Adrenal gland (tissue), 9 donors: ENCODE measurements at regions not wholly inside any gene's neighbourhood (a gene's known extent, or its start where the extent isn't known, plus 50 kb on each side); places are given as distances from the start of the nearest gene placed in this dataset.

Source experiments
- DNase-seq, 7 donors: peaks; one replicate each; pipeline ENCODE4 v3.0.0-alpha.2; 2019 to 2020
- H3K27ac ChIP-seq, 5 donors: fragments of 200-600 bp; sonication (generic) in 4 of 5; 1 replicate in 3 of 5; 2 replicates in 2 of 5; pipeline versions ENCODE4 v1.5.1 to v1.8.0; 2016 to 2020; ENCODE audit warnings: mild to moderate bottlenecking in 1 of 5
- H3K27me3 ChIP-seq: fragments of 200-600 bp; 2 replicates; pipeline ENCODE4 v1.8.0; 2021
- H3K36me3 ChIP-seq, 2 donors: fragments of 200-600 bp; replicated peaks in 1 of 2; 1 replicate in 1 of 2; 2 replicates in 1 of 2; pipeline versions ENCODE4 v1.5.1 to v1.8.0; 2018 to 2022
- H3K4me1 ChIP-seq, 2 donors: fragments of 200-600 bp; replicated peaks in 1 of 2; 1 replicate in 1 of 2; 2 replicates in 1 of 2; pipeline versions ENCODE4 v1.5.1 to v1.8.0; 2018 to 2021
- H3K4me3 ChIP-seq, 4 donors: fragments of 200-600 bp; sonication (generic) in 3 of 4; one replicate each; pipeline ENCODE4 v1.5.1; 2016 to 2018
- H3K9me3 ChIP-seq, 3 donors: fragments of 200-600 bp; sonication (generic) in 1 of 3; replicated peaks in 1 of 3; 1 replicate in 2 of 3; 2 replicates in 1 of 3; pipeline versions ENCODE4 v1.5.1 to v1.8.0; 2016 to 2021
- POLR2A ChIP-seq, 2 donors: fragments of 450-650 bp; IDR thresholded peaks; one replicate each; pipeline ENCODE4 v1.6.1; 2017; ENCODE audit warnings: antibody characterized with exemption in 2 of 2, mild to moderate bottlenecking in 2 of 2, moderate library complexity in 1 of 2
- WGBS, 4 donors: extraction: QIAGEN DNeasy Blood & Tissue Kit in 2 of 4; methylation state at CpG; one replicate each; pipeline versions ENCODE4 v1.1.5 to v1.1.7; 2013 to 2017; 5-methylcytosine and 5-hydroxymethylcytosine counted together
- intact Hi-C, 2 donors: fragments of 100-400 bp; cut with DNase I; formaldehyde crosslinking; loops; one replicate each; pipeline versions ENCODE4 v1.14.1 to v1.15.0; 2022 to 2023
- TF ChIP-seq, protein P1 (sequence below), 6 experiments: fragments of 450-650 bp in 4 of 6; fragments of 200-600 bp in 2 of 6; sonication (generic) in 1 of 6; IDR thresholded peaks; 1 replicate in 5 of 6; 2 replicates in 1 of 6; pipeline versions ENCODE4 v1.5.1 to v1.8.0; 2016 to 2021; ENCODE audit warnings: antibody characterized with exemption in 6 of 6, mild to moderate bottlenecking in 2 of 6, moderate library complexity in 1 of 6
- donor health status: healthy with polysubstance abuse.
- donor health status: Bipolar disorder and iron deficiency.
- donor health status: DM: yes; HTN: yes; CAD: no.
- donor health status: DM: no; HTN: no; CAD: no.
- donor health status: DM: no; HTN: no; CAD: no.

- intact Hi-C loops, result no loop called here
- no peak for TF ChIP-seq POLR2A (IDR thresholded peaks at IDR 0.05)
- TF ChIP-seq, protein P1, sequence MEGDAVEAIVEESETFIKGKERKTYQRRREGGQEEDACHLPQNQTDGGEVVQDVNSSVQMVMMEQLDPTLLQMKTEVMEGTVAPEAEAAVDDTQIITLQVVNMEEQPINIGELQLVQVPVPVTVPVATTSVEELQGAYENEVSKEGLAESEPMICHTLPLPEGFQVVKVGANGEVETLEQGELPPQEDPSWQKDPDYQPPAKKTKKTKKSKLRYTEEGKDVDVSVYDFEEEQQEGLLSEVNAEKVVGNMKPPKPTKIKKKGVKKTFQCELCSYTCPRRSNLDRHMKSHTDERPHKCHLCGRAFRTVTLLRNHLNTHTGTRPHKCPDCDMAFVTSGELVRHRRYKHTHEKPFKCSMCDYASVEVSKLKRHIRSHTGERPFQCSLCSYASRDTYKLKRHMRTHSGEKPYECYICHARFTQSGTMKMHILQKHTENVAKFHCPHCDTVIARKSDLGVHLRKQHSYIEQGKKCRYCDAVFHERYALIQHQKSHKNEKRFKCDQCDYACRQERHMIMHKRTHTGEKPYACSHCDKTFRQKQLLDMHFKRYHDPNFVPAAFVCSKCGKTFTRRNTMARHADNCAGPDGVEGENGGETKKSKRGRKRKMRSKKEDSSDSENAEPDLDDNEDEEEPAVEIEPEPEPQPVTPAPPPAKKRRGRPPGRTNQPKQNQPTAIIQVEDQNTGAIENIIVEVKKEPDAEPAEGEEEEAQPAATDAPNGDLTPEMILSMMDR (IDR thresholded peaks at IDR 0.05), result no peak
- DNase-seq, result no peak
- 81 to 91% (median 89%) methylated on average over 3 of the region's 3 CpGs for WGBS, 4 donors
- no peaks in the 10 kb centered on the region for H3K36me3 ChIP-seq
- no peak overlapping the region for H3K27ac ChIP-seq
- H3K4me1 ChIP-seq, result no peaks in the 10 kb centered on the region
- no peaks in the 10 kb centered on the region for H3K9me3 ChIP-seq
- no peaks in the 10 kb centered on the region for H3K27me3 ChIP-seq
- no peak overlapping the region for H3K4me3 ChIP-seq
These were observed 336.0 kb upstream of the PRDM1 start for GRCh38 chr6:105750089-105750488.

DNA sequence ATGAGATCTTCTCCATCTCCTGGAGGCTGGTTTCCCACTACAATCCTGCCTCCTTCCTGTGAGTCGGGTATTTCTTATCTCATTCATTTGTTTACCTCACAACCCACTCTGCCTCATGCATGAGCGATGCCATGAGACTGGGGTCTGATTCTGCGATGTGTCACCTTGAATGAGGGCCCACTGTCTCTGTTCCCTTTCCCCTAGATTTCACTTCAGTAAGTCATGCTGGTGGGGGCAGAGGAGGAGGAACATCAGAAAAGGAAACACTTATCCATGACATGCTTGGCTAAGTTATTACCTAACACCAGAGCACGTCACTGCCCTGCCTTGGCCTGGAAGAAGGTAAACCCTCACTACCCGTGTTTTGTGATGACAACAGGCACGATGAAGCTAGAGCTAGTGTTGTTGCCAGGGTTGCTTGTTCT is 337.4 kb upstream of the PRDM1 start:
- H3K27me3 ChIP-seq, result no peaks in the 10 kb centered on the region
- TF ChIP-seq, protein P1 (IDR thresholded peaks at IDR 0.05), result no peak
- no peak for TF ChIP-seq POLR2A (IDR thresholded peaks at IDR 0.05)
- DNase-seq, result peak in 1 of 7 donors; percentile 8
- no peaks in the 10 kb centered on the region for H3K9me3 ChIP-seq
- H3K4me3 ChIP-seq, result no peak overlapping the region
- intact Hi-C loops, result no loop called here
- H3K27ac ChIP-seq, result no peak overlapping the region
- no peaks in the 10 kb centered on the region for H3K36me3 ChIP-seq
- no peaks in the 10 kb centered on the region for H3K4me1 ChIP-seq
- 53 to 65% (median 63%) methylated on average over 6 of the region's 6 CpGs for WGBS, 4 donors

DNA sequence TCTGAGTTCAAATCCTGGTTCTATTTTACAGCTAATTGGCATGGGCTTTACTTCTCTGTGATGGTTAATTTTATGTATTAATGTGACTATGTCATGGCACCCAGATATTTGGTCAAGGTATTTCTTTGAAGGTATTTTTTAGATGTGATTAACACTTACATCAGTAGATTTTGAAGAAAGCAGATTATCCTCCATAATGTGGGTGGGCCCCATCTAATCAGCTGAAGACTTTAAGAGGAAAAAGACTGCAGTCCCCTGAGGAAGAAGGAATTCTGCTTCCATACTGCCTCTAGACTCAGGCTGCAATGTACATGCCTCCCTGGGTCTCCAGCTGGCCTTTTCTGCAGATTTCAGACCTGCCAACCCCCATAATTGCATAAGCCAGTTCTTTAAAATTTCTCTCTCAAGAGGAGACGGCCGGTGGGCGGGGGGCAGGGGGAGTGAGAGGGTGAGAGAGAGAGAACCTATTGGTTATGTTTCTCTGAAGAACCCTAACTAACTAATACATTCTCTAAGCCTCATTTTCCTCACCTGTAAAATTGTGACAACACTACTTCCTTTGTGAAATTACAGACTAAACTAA is 338.2 kb upstream of the PRDM1 start:
- no peak for TF ChIP-seq POLR2A (IDR thresholded peaks at IDR 0.05)
- TF ChIP-seq, protein P1 (IDR thresholded peaks at IDR 0.05), result no peak
- Histone ChIP-seq H3K4me1 (no peaks in the 10 kb centered on the region), H3K27me3 (no peaks in the 10 kb centered on the region), H3K9me3 (no peaks in the 10 kb centered on the region), H3K27ac (no peak overlapping the region), H3K4me3 (no peak overlapping the region), H3K36me3 (no peaks in the 10 kb centered on the region)
- intact Hi-C loops, result no loop called here
- 70 to 83% (median 78%) methylated on average over 3 of the region's 3 CpGs for WGBS, 4 donors
- no peak for DNase-seq

DNA sequence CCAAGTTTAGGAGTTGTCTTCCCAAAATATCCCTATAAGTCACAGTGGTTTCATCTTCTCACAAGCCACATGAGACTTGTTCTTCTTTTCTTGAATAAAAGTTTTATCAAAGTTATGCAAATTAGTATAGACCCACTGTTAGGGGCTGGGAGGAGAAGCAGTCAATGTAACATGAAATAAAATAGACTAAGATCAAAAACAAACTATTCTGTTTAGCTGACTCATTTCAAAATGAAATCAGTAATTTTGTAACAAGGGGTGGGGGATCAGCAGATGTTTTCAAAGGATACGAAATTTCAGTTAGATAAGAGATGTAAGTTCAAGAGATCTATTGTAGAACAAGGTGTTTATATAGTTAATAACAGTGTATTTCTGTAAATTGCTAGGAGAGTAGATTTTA is 339.6 kb upstream of the PRDM1 start:
- DNase-seq, result no peak
- H3K27ac ChIP-seq, result no peak overlapping the region
- no peaks in the 10 kb centered on the region for H3K27me3 ChIP-seq
- H3K4me3 ChIP-seq, result no peak overlapping the region
- no peaks in the 10 kb centered on the region for H3K36me3 ChIP-seq
- no peaks in the 10 kb centered on the region for H3K4me1 ChIP-seq
- no peaks in the 10 kb centered on the region for H3K9me3 ChIP-seq
- TF ChIP-seq, protein P1 (IDR thresholded peaks at IDR 0.05), result no peak
- TF ChIP-seq POLR2A (IDR thresholded peaks at IDR 0.05), result no peak
- WGBS, 4 donors, result 23 to 43% (median 30%) methylated on average over 1 of the region's 1 CpG
- intact Hi-C loops, result no loop called here
